HepG2 (cell line): ENCODE measurements at regions not wholly inside any gene's neighbourhood (a gene's known extent, or its start where the extent isn't known, plus 50 kb on each side); places are given as distances from the start of the nearest gene placed in this dataset.

ENCODE experiments used
- ATF7-NPFF ChIP-seq: sonication (generic); formaldehyde crosslinking; IDR thresholded peaks from 2 replicates; pipeline ENCODE4 v1.8.1; 2023; ENCODE audit warnings: mild to moderate bottlenecking, low read depth, missing genetic modification reagents, moderate library complexity
- FOSL1 ChIP-seq: sonication (generic); formaldehyde crosslinking; IDR thresholded peaks from 2 replicates; pipeline ENCODE4 v1.9.0; 2021; ENCODE audit warnings: missing genetic modification reagents, borderline replicate concordance
- FOSL2 ChIP-seq: sonication (generic); formaldehyde crosslinking; IDR thresholded peaks from 2 replicates; pipeline ENCODE4 v1.4.0; 2020; ENCODE audit warnings: missing genetic modification reagents
- FOXA1 ChIP-seq, 2 experiments: fragments of 450-650 bp in 1 of 2; sonication (generic) in 1 of 2; formaldehyde crosslinking in 1 of 2; IDR thresholded peaks; 2 replicates each; pipeline versions ENCODE4 v1.4.0 to v1.6.1; 2016 to 2020; ENCODE audit warnings: missing genetic modification reagents in 1 of 2
- FOXP1 ChIP-seq, 2 experiments: fragments of 450-650 bp in 1 of 2; IDR thresholded peaks; 2 replicates each; pipeline ENCODE4 v1.6.1; 2017 to 2018; ENCODE audit warnings: antibody characterized with exemption in 1 of 2
- JUND ChIP-seq: sonication (generic); formaldehyde crosslinking; IDR thresholded peaks from 2 replicates; pipeline ENCODE4 v1.8.0; 2022; ENCODE audit warnings: mild to moderate bottlenecking, missing genetic modification reagents
- NR1H2 ChIP-seq: sonication (generic); formaldehyde crosslinking; IDR thresholded peaks from 2 replicates; pipeline ENCODE4 v1.8.1; 2022; ENCODE audit warnings: low read depth, missing genetic modification reagents, borderline replicate concordance
- XBP1 ChIP-seq: sonication (generic); formaldehyde crosslinking; IDR thresholded peaks from 2 replicates; pipeline ENCODE4 v1.5.0; 2020; ENCODE audit warnings: missing genetic modification reagents
- ZNF792 ChIP-seq: IDR thresholded peaks from 2 replicates; pipeline ENCODE4 v1.6.1; 2016
- ZSCAN12 ChIP-seq: sonication (generic); formaldehyde crosslinking; IDR thresholded peaks from 2 replicates; pipeline ENCODE4 v1.9.0; 2021; ENCODE audit warnings: mild to moderate bottlenecking, missing genetic modification reagents
- ZSCAN30 ChIP-seq: sonication (generic); formaldehyde crosslinking; IDR thresholded peaks from 2 replicates; pipeline ENCODE4 v1.5.0; 2020; ENCODE audit warnings: mild to moderate bottlenecking, missing genetic modification reagents
- TF ChIP-seq, protein P1 (sequence below): sonication (generic); formaldehyde crosslinking; conservative IDR thresholded peaks from 2 replicates; pipeline ENCODE4 v1.4.0; 2020; ENCODE audit warnings: missing genetic modification reagents
- TF ChIP-seq, protein P2 (sequence below): sonication (generic); formaldehyde crosslinking; conservative IDR thresholded peaks from 2 replicates; pipeline ENCODE4 v1.8.0; 2022; ENCODE audit warnings: mild to moderate bottlenecking, moderate library complexity, missing genetic modification reagents
- TF ChIP-seq, protein P3 (sequence below): sonication (generic); formaldehyde crosslinking; IDR thresholded peaks from 2 replicates; pipeline ENCODE4 v1.9.0; 2021; ENCODE audit warnings: missing genetic modification reagents, borderline replicate concordance
- TF ChIP-seq, protein P4 (sequence below): sonication (generic); formaldehyde crosslinking; IDR thresholded peaks from 2 replicates; pipeline ENCODE4 v1.4.0; 2020; ENCODE audit warnings: missing genetic modification reagents
- TF ChIP-seq, protein P5 (sequence below): sonication (generic); formaldehyde crosslinking; IDR thresholded peaks from 2 replicates; pipeline ENCODE4 v1.8.0; 2022; ENCODE audit warnings: mild to moderate bottlenecking, missing genetic modification reagents; ENCODE audit not compliant: insufficient replicate concordance
- TF ChIP-seq, protein P6 (sequence below): sonication (generic); formaldehyde crosslinking; IDR thresholded peaks from 2 replicates; pipeline ENCODE4 v1.4.0; 2020; ENCODE audit warnings: missing genetic modification reagents

DNA sequence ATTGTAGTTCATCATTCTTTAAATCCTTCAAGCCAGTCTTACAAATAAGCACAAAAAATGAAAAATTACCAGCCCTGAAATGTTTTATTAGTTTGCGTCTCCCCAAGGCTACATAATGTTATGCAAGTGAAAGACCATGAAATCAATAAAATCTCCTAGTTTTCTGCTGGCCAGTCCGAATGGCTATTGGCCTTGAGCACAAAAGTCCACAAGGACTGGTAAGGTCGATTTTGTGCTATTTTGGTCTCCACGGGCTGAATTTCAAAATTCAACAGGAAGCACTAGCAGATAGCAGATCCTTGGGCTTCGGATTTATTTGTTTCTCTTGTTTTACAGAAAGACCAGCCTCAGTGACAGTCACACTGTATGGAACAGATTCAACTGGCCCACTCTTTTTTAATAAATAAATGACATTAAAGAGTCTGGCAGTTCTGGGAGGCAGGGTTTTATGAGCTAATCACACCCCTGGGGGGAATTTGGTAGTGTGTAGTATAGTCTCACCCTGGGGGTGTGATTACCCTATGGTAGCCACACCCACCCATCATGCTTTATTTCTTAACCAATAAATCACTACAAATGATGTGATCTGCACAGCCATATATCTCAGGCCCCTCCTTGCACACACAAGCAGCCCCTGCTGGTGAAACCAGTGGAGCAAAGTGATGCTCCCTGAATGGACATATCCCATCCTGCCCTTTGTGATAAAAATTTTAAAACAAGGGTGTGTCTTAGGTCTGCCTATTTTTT, 51.1 kb upstream of the TMEM33 start (continued):
- TF ChIP-seq, protein P1, sequence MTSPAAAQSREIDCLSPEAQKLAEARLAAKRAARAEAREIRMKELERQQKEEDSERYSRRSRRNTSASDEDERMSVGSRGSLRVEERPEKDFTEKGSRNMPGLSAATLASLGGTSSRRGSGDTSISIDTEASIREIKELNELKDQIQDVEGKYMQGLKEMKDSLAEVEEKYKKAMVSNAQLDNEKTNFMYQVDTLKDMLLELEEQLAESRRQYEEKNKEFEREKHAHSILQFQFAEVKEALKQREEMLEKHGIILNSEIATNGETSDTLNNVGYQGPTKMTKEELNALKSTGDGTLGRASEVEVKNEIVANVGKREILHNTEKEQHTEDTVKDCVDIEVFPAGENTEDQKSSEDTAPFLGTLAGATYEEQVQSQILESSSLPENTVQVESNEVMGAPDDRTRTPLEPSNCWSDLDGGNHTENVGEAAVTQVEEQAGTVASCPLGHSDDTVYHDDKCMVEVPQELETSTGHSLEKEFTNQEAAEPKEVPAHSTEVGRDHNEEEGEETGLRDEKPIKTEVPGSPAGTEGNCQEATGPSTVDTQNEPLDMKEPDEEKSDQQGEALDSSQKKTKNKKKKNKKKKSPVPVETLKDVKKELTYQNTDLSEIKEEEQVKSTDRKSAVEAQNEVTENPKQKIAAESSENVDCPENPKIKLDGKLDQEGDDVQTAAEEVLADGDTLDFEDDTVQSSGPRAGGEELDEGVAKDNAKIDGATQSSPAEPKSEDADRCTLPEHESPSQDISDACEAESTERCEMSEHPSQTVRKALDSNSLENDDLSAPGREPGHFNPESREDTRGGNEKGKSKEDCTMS (CRISPR knock-in tag) = no peak
- TF ChIP-seq FOSL2 (CRISPR knock-in tag) (no peak), JUND (CRISPR knock-in tag) (no peak), ZSCAN30 (CRISPR knock-in tag) (no peak), ZSCAN12 (no peak), FOXA1 (IDR thresholded peaks at IDR 0.05) (no peak), FOXA1 (CRISPR knock-in tag; IDR thresholded peaks at IDR 0.05) (no peak), ZNF792 (CRISPR knock-in tag) (no peak), XBP1 (CRISPR knock-in tag) (no peak), NR1H2 (CRISPR knock-in tag) (no peak), FOSL1 (no peak), ATF7-NPFF (no peak), FOXP1 (IDR thresholded peaks at IDR 0.05) (no peak), FOXP1 (CRISPR knock-in tag; IDR thresholded peaks at IDR 0.05) (no peak)
- TF ChIP-seq, protein P2, sequence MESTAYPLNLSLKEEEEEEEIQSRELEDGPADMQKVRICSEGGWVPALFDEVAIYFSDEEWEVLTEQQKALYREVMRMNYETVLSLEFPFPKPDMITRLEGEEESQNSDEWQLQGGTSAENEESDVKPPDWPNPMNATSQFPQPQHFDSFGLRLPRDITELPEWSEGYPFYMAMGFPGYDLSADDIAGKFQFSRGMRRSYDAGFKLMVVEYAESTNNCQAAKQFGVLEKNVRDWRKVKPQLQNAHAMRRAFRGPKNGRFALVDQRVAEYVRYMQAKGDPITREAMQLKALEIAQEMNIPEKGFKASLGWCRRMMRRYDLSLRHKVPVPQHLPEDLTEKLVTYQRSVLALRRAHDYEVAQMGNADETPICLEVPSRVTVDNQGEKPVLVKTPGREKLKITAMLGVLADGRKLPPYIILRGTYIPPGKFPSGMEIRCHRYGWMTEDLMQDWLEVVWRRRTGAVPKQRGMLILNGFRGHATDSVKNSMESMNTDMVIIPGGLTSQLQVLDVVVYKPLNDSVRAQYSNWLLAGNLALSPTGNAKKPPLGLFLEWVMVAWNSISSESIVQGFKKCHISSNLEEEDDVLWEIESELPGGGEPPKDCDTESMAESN = no peak
- TF ChIP-seq, protein P3, sequence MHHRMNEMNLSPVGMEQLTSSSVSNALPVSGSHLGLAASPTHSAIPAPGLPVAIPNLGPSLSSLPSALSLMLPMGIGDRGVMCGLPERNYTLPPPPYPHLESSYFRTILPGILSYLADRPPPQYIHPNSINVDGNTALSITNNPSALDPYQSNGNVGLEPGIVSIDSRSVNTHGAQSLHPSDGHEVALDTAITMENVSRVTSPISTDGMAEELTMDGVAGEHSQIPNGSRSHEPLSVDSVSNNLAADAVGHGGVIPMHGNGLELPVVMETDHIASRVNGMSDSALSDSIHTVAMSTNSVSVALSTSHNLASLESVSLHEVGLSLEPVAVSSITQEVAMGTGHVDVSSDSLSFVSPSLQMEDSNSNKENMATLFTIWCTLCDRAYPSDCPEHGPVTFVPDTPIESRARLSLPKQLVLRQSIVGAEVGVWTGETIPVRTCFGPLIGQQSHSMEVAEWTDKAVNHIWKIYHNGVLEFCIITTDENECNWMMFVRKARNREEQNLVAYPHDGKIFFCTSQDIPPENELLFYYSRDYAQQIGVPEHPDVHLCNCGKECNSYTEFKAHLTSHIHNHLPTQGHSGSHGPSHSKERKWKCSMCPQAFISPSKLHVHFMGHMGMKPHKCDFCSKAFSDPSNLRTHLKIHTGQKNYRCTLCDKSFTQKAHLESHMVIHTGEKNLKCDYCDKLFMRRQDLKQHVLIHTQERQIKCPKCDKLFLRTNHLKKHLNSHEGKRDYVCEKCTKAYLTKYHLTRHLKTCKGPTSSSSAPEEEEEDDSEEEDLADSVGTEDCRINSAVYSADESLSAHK = no peak
- TF ChIP-seq, protein P4, sequence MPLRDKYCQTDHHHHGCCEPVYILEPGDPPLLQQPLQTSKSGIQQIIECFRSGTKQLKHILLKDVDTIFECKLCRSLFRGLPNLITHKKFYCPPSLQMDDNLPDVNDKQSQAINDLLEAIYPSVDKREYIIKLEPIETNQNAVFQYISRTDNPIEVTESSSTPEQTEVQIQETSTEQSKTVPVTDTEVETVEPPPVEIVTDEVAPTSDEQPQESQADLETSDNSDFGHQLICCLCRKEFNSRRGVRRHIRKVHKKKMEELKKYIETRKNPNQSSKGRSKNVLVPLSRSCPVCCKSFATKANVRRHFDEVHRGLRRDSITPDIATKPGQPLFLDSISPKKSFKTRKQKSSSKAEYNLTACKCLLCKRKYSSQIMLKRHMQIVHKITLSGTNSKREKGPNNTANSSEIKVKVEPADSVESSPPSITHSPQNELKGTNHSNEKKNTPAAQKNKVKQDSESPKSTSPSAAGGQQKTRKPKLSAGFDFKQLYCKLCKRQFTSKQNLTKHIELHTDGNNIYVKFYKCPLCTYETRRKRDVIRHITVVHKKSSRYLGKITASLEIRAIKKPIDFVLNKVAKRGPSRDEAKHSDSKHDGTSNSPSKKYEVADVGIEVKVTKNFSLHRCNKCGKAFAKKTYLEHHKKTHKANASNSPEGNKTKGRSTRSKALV = no peak
- TF ChIP-seq, protein P5, sequence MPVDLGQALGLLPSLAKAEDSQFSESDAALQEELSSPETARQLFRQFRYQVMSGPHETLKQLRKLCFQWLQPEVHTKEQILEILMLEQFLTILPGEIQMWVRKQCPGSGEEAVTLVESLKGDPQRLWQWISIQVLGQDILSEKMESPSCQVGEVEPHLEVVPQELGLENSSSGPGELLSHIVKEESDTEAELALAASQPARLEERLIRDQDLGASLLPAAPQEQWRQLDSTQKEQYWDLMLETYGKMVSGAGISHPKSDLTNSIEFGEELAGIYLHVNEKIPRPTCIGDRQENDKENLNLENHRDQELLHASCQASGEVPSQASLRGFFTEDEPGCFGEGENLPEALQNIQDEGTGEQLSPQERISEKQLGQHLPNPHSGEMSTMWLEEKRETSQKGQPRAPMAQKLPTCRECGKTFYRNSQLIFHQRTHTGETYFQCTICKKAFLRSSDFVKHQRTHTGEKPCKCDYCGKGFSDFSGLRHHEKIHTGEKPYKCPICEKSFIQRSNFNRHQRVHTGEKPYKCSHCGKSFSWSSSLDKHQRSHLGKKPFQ (CRISPR knock-in tag) = no peak
- TF ChIP-seq, protein P6, sequence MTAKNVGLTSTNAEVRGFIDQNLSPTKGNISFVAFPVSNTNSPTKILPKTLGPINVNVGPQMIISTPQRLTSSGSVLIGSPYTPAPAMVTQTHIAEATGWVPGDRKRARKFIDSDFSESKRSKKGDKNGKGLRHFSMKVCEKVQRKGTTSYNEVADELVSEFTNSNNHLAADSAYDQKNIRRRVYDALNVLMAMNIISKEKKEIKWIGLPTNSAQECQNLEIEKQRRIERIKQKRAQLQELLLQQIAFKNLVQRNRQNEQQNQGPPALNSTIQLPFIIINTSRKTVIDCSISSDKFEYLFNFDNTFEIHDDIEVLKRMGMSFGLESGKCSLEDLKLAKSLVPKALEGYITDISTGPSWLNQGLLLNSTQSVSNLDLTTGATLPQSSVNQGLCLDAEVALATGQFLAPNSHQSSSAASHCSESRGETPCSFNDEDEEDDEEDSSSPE (CRISPR knock-in tag) = no peak
